Naive thymus-derived CD4-positive, alpha-beta T cell (primary cell): ENCODE measurements at regions not wholly inside any gene's neighbourhood (a gene's known extent, or its start where the extent isn't known, plus 50 kb on each side); places are given as distances from the start of the nearest gene placed in this dataset.

Experiments used
- ATAC-seq: fragments of 150-1000 bp; cut with Tn5 transposase; 2 replicates; pipeline ENCODE4 v1.10.0; 2021; ENCODE audit warnings: mild to moderate bottlenecking, moderate library complexity
- CTCF ChIA-PET: fragments of 350-600 bp; sonication (Branson Sonifier 250); formaldehyde crosslinking; loops from one replicate; lab custom pipeline; 2021; ENCODE audit warnings: antibody characterized with exemption; lab: Charles Lee
- POLR2A ChIA-PET: fragments of 350-600 bp; sonication (Branson Sonifier 250); formaldehyde crosslinking; loops from one replicate; lab custom pipeline; 2021; ENCODE audit warnings: antibody characterized with exemption, inconsistent platforms; lab: Charles Lee
- DNase-seq, 9 donors: peaks; one replicate each; pipeline versions ENCODE4 v3.0.0 to v3.0.0-alpha.2; 2020 to 2022; ENCODE audit warnings: mixed read lengths in 1 of 9
- H3K27ac ChIP-seq: one replicate; pipeline ENCODE4 v1.7.0; 2013; ENCODE audit warnings: mild to moderate bottlenecking, low read depth, low read length, moderate library complexity
- H3K27me3 ChIP-seq, 2 donors: one replicate each; pipeline ENCODE4 v1.7.0; 2013; ENCODE audit warnings: low read length in 2 of 2, mild to moderate bottlenecking in 2 of 2, moderate library complexity in 2 of 2; ENCODE audit not compliant: control insufficient read depth in 2 of 2, insufficient read depth in 2 of 2
- H3K36me3 ChIP-seq, 3 experiments: 1 replicate in 2 of 3; 2 replicates in 1 of 3; pipeline ENCODE4 v1.7.0; 2013; ENCODE audit warnings: low read length in 3 of 3, mild to moderate bottlenecking in 3 of 3, moderate library complexity in 1 of 3; ENCODE audit not compliant: insufficient read depth in 3 of 3, control insufficient read depth in 2 of 3
- H3K4me1 ChIP-seq, 2 donors: one replicate each; pipeline ENCODE4 v1.7.0; 2013; ENCODE audit warnings: low read length in 2 of 2, mild to moderate bottlenecking in 2 of 2, moderate library complexity in 1 of 2; ENCODE audit not compliant: control insufficient read depth in 2 of 2, insufficient read depth in 2 of 2
- H3K4me3 ChIP-seq: 2 replicates; pipeline ENCODE4 v1.7.0; 2013; ENCODE audit warnings: mild to moderate bottlenecking, low read length
- H3K9me3 ChIP-seq, 3 experiments: 1 replicate in 2 of 3; 2 replicates in 1 of 3; pipeline ENCODE4 v1.7.0; 2013; ENCODE audit warnings: low read length in 3 of 3; ENCODE audit not compliant: control insufficient read depth in 2 of 3
- H3K27ac Mint-ChIP-seq, 9 donors: one replicate each; pipeline ENCODE4 v1.8.0; 2020 to 2022; ENCODE audit warnings: mixed read lengths in 9 of 9, mild to moderate bottlenecking in 8 of 9, moderate library complexity in 5 of 9, inconsistent platforms in 2 of 9
- H3K27me3 Mint-ChIP-seq, 5 donors: one replicate each; pipeline ENCODE4 v1.8.0; 2021 to 2022; ENCODE audit warnings: mixed read lengths in 5 of 5, mild to moderate bottlenecking in 1 of 5
- H3K36me3 Mint-ChIP-seq, 5 donors: one replicate each; pipeline ENCODE4 v1.8.0; 2020 to 2022; ENCODE audit warnings: mixed read lengths in 5 of 5, mild to moderate bottlenecking in 3 of 5, inconsistent platforms in 1 of 5
- H3K4me1 Mint-ChIP-seq, 7 donors: one replicate each; pipeline ENCODE4 v1.8.0; 2020 to 2022; ENCODE audit warnings: mixed read lengths in 7 of 7, mild to moderate bottlenecking in 3 of 7, inconsistent platforms in 1 of 7
- H3K4me3 Mint-ChIP-seq, 10 donors: one replicate each; pipeline ENCODE4 v1.8.0; 2020 to 2022; ENCODE audit warnings: mild to moderate bottlenecking in 10 of 10, mixed read lengths in 10 of 10, moderate library complexity in 6 of 10, inconsistent platforms in 2 of 10
- H3K9me3 Mint-ChIP-seq, 11 donors: one replicate each; pipeline ENCODE4 v1.8.0; 2020 to 2022; ENCODE audit warnings: mixed read lengths in 11 of 11, mild to moderate bottlenecking in 4 of 11, inconsistent platforms in 1 of 11, moderate library complexity in 1 of 11
- intact Hi-C, 2 donors: fragments of 100-400 bp; cut with micrococcal nuclease; formaldehyde crosslinking; loops; one replicate each; pipeline ENCODE4 v1.15.1; 2023

GRCh38 chr16:17619261-17619660, 148.5 kb upstream of the XYLT1 start:
- H3K4me1 Mint-ChIP-seq: no peaks in the 10 kb centered on the region
- intact Hi-C loops: no loop called here
- ATAC-seq: no peak
- H3K27ac ChIP-seq: no peak overlapping the region
- peaks cover 3 to 18% (median 14%) of the 10 kb centered on the region in 5 donors for H3K27me3 Mint-ChIP-seq
- no peaks in the 10 kb centered on the region for H3K27me3 ChIP-seq
- H3K4me3 Mint-ChIP-seq: no peak overlapping the region
- H3K27ac Mint-ChIP-seq: no peak overlapping the region
- ChIA-PET POLR2A (no interaction called here), CTCF (no interaction called here)
- no peaks in the 10 kb centered on the region for H3K9me3 ChIP-seq
- peaks cover 0 to 7% (median 0%) of the 10 kb centered on the region in 11 donors for H3K9me3 Mint-ChIP-seq
- H3K36me3 ChIP-seq: no peaks in the 10 kb centered on the region
- no peaks in the 10 kb centered on the region for H3K36me3 Mint-ChIP-seq
- H3K4me3 ChIP-seq: no peak overlapping the region
- no peaks in the 10 kb centered on the region for H3K4me1 ChIP-seq
- no peak for DNase-seq

DNA sequence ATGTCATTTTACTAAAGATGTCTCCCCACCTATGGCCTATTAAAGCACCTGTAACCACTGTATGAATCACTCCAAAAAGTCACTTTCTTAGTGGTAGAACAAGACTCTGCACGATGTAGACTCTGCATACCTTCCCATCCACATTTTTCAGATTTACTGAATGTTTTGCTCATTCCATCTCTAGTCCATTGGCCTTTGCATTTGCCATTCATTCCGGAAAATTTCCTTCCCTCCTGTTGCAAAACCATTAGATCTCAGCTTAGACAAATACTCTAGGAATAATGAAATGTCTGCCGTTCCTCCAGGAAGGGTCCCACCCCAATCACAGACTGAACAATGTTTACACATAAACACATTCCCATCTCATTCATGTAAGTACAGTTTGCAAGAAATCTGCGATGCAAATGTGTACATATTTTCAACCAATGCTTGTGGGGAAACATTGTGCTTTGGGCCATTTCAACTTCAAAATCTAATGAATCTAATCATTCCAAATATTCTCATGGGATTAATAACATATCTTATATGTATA, 146.3 kb upstream of the XYLT1 start:
- Histone ChIP-seq H3K4me3 (no peak overlapping the region), H3K27me3 (no peaks in the 10 kb centered on the region), H3K27ac (no peak overlapping the region), H3K9me3 (no peaks in the 10 kb centered on the region), H3K36me3 (no peaks in the 10 kb centered on the region), H3K4me1 (no peaks in the 10 kb centered on the region)
- DNase-seq (no peak), ATAC-seq (no peak)
- Mint-ChIP-seq H3K4me1 (no peaks in the 10 kb centered on the region), H3K27me3 (peaks cover 3 to 19% (median 15%) of the 10 kb centered on the region in 5 donors), H3K9me3 (no peaks in the 10 kb centered on the region), H3K4me3 (no peak overlapping the region), H3K27ac (no peak overlapping the region), H3K36me3 (no peaks in the 10 kb centered on the region)
- POLR2A ChIA-PET: no interaction called here
- CTCF ChIA-PET: no interaction called here
- intact Hi-C loops: no loop called here

DNA sequence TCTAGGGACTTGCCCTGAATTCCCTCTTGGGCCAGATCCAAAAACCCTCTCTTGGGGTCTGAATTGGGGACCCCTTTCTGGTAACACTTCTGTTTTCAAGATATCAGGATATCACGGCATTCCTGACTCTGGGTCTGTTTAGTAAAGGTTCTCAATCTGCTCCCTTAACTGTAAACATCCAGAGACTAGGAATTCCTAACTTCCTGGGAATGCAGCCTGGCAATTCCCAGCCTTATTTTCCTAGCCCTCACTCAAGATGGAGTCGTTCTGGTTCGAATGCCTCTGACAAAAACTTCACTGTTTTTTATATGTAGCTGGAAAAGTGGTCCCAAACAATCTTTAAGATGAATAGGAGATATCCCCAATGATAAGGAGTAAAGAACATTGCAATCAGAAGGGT, 141.6 kb upstream of the XYLT1 start:
- H3K27ac ChIP-seq: no peak overlapping the region
- H3K27me3 Mint-ChIP-seq: peaks cover 3 to 34% (median 15%) of the 10 kb centered on the region in 5 donors
- ATAC-seq: no peak
- ChIA-PET POLR2A (no interaction called here), CTCF (no interaction called here)
- H3K27me3 ChIP-seq: no peaks in the 10 kb centered on the region
- no peaks in the 10 kb centered on the region for H3K9me3 ChIP-seq
- no peaks in the 10 kb centered on the region for H3K36me3 ChIP-seq
- no peak overlapping the region for H3K4me3 ChIP-seq
- peaks cover 4 to 9% (median 8%) of the 10 kb centered on the region in 7 donors for H3K4me1 Mint-ChIP-seq
- intact Hi-C loops: no loop called here
- H3K36me3 Mint-ChIP-seq: no peaks in the 10 kb centered on the region
- H3K4me3 Mint-ChIP-seq: no peak overlapping the region
- no peak for DNase-seq
- H3K27ac Mint-ChIP-seq: no peak overlapping the region
- H3K9me3 Mint-ChIP-seq: no peaks in the 10 kb centered on the region
- peaks cover 0 to 4% of the 10 kb centered on the region in 2 donors for H3K4me1 ChIP-seq

DNA sequence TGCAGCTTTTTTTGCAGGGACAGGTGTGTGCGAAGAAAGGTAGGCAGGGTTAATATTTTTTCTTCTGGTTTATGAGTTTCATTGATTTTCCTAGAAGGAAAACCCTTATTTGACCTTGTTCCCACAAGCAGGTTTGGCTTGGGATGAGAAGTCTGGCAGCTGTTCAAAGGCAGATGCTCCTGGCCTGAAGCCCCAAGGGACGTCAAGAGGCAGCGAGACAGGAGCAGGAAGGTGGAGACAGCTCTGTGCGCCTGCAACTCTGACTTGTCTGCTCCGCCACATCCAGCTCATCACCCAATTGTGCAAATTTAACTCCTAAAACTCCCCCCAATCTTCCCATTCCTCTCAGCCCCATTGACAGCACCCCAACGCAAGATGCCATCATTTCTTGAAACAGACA, 136.8 kb upstream of the XYLT1 start:
- DNase-seq: no peak
- no peaks in the 10 kb centered on the region for H3K27me3 ChIP-seq
- Mint-ChIP-seq H3K4me3 (peak overlapping the region in 2 of 10 donors; percentile 20 to 31), H3K27ac (peak overlapping the region in 3 of 9 donors; percentile 4 to 58 (median 28)), H3K9me3 (no peaks in the 10 kb centered on the region), H3K27me3 (peaks cover 0 to 31% (median 15%) of the 10 kb centered on the region in 5 donors), H3K4me1 (peaks cover 9 to 18% (median 17%) of the 10 kb centered on the region in 7 donors), H3K36me3 (no peaks in the 10 kb centered on the region)
- no peak overlapping the region for H3K27ac ChIP-seq
- no peaks in the 10 kb centered on the region for H3K36me3 ChIP-seq
- no peaks in the 10 kb centered on the region for H3K9me3 ChIP-seq
- ChIA-PET CTCF (no interaction called here), POLR2A (no interaction called here)
- no peak for ATAC-seq
- intact Hi-C loops: no loop called here
- peaks cover 0 to 7% of the 10 kb centered on the region in 2 donors for H3K4me1 ChIP-seq
- no peak overlapping the region for H3K4me3 ChIP-seq

- Mint-ChIP-seq H3K4me1 (peaks cover 9 to 18% (median 17%) of the 10 kb centered on the region in 7 donors), H3K4me3 (peak overlapping the region in 2 of 10 donors; percentile 20 to 31), H3K9me3 (no peaks in the 10 kb centered on the region), H3K27ac (peak overlapping the region in 6 of 9 donors; percentile 0 to 76 (median 20)), H3K36me3 (no peaks in the 10 kb centered on the region), H3K27me3 (peaks cover 0 to 30% (median 12%) of the 10 kb centered on the region in 5 donors)
- no peak overlapping the region for H3K27ac ChIP-seq
- H3K9me3 ChIP-seq: no peaks in the 10 kb centered on the region
- DNase-seq (no peak), ATAC-seq (no peak)
- no peak overlapping the region for H3K4me3 ChIP-seq
- intact Hi-C loops: no loop called here
- ChIA-PET POLR2A (no interaction called here), CTCF (no interaction called here)
- no peaks in the 10 kb centered on the region for H3K36me3 ChIP-seq
- H3K27me3 ChIP-seq: no peaks in the 10 kb centered on the region
- peaks cover 0 to 7% of the 10 kb centered on the region in 2 donors for H3K4me1 ChIP-seq
Observed at GRCh38 chr16:17607075-17607509, 136.3 kb upstream of the XYLT1 start.

GRCh38 chr16:17606460-17606859, 135.7 kb upstream of the XYLT1 start:
- ATAC-seq: no peak
- intact Hi-C loops: no loop called here
- no peaks in the 10 kb centered on the region for H3K9me3 Mint-ChIP-seq
- Histone ChIP-seq H3K9me3 (no peaks in the 10 kb centered on the region), H3K27me3 (no peaks in the 10 kb centered on the region), H3K4me3 (no peak overlapping the region), H3K27ac (no peak overlapping the region), H3K36me3 (no peaks in the 10 kb centered on the region), H3K4me1 (peaks cover 0 to 7% of the 10 kb centered on the region in 2 donors)
- peaks cover 9 to 18% (median 17%) of the 10 kb centered on the region in 7 donors for H3K4me1 Mint-ChIP-seq
- ChIA-PET CTCF (no interaction called here), POLR2A (no interaction called here)
- no peaks in the 10 kb centered on the region for H3K36me3 Mint-ChIP-seq
- no peak overlapping the region for H3K4me3 Mint-ChIP-seq
- H3K27ac Mint-ChIP-seq: peak overlapping the region in 1 of 9 donors; percentile 58
- H3K27me3 Mint-ChIP-seq: peaks cover 0 to 31% (median 15%) of the 10 kb centered on the region in 5 donors
- no peak for DNase-seq

DNA sequence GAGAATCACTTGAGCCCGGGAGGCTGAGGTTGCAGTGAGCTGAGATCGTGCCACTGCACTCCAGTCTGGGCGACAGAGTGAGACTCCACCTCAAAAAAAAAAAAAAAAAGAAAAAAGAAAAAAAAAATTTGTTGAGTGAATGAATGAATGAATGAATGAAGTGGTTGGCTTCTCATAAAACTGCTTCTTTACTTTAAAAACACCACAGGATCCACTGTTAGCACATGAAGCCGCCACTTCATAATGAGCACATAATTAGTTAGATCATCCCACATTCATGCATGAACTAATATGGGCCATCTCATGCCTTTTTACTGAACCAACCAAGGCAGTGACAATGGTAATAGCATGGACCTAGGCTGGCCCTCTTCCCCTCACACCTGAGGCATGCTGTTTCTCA, 135.0 kb upstream of the XYLT1 start:
- H3K27me3 ChIP-seq: no peaks in the 10 kb centered on the region
- H3K4me3 ChIP-seq: no peak overlapping the region
- H3K4me1 ChIP-seq: peaks cover 0 to 7% of the 10 kb centered on the region in 2 donors
- Mint-ChIP-seq H3K4me1 (peaks cover 9 to 18% (median 17%) of the 10 kb centered on the region in 7 donors), H3K4me3 (no peak overlapping the region), H3K27ac (no peak overlapping the region), H3K27me3 (peaks cover 0 to 30% (median 15%) of the 10 kb centered on the region in 5 donors), H3K36me3 (no peaks in the 10 kb centered on the region), H3K9me3 (peaks cover 0 to 5% (median 0%) of the 10 kb centered on the region in 11 donors)
- no peaks in the 10 kb centered on the region for H3K36me3 ChIP-seq
- CTCF ChIA-PET: no interaction called here
- H3K27ac ChIP-seq: no peak overlapping the region
- ATAC-seq (no peak), DNase-seq (no peak)
- no peaks in the 10 kb centered on the region for H3K9me3 ChIP-seq
- POLR2A ChIA-PET: no interaction called here
- intact Hi-C loops: no loop called here
